Posterior cingulate gyrus (tissue), 11 donors: ENCODE measurements at regions not wholly inside any gene's neighbourhood (a gene's known extent, or its start where the extent isn't known, plus 50 kb on each side); places are given as distances from the start of the nearest gene placed in this dataset.

Experiments used
- DNase-seq, 10 donors: peaks; one replicate each; pipeline versions ENCODE4 v3.0.0 to v3.0.0-alpha.2; 2020 to 2021; ENCODE audit warnings: mixed read lengths in 3 of 10
- intact Hi-C: fragments of 100-400 bp; cut with DNase I; formaldehyde crosslinking; loops from one replicate; pipeline ENCODE4 v1.15.1; 2023

DNA sequence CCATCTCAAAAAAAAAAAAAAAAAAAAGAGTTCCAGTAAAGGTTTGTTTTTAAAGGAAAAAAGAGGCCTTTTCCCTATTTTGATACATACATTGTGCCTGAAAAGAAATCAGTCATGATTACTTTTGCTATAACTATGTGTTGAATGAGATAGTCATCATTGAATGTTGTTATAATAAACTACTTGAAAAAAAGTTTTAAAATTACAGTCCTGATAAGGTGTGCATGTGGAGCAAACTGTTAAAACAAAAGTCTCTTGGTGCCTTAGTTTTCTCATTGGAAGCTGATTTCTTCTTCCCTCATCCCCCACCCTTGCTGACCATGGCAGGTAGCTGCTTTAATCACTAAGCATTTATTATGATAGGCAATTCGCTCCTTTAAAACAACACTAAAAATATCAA lies 172.3 kb upstream of the TBCA start:
- intact Hi-C loops: no loop called here
- no peak for DNase-seq

DNA sequence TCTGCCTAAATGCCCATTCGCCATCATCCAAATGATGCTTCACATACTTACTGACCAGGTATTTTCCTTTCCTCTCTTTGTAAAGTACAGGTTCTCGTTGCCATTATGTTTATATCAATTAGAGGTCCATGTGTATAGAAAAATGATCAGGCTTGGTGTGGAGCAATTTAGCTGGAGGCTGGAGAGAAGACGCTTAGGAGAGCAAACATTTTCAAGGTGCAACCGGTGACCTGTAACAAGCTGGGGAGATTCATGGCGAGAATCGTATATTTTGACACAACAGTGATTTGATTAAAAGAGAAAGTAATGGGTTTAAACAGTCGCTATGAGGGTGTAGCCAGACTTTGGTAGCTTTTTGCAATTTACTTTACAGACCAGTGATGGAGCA lies 170.9 kb upstream of the TBCA start:
- intact Hi-C loops: no loop called here
- DNase-seq: no peak

GRCh38 chr5:77946381-77947040 lies 170.4 kb upstream of the TBCA start:
- intact Hi-C loops: no loop called here
- DNase-seq: no peak

DNA sequence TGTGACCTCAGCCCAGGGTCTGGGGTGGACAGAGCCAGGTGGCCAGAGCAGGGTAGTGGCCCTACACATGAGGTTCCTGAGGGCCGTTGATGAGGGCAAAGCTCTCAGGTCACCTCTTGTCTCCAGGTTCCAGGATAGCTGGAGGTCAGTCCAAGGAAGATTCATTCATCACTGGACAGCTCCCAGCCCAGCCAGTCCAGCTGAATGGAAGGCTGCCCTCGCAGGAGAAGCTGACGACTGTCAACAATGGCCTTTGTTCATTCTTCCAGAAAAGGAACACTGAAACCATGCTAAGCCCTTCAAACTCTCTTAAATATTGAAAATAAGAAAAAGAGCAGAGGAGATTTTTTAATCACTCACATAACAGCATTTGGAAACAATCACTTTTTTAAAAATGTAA lies 169.7 kb upstream of the TBCA start:
- intact Hi-C loops: no loop called here
- DNase-seq: peak in 8 of 10 donors; percentile 25 to 94 (median 60)

GRCh38 chr5:77944757-77945340 lies 168.7 kb upstream of the TBCA start:
- intact Hi-C loops: no loop called here
- DNase-seq: no peak

DNA sequence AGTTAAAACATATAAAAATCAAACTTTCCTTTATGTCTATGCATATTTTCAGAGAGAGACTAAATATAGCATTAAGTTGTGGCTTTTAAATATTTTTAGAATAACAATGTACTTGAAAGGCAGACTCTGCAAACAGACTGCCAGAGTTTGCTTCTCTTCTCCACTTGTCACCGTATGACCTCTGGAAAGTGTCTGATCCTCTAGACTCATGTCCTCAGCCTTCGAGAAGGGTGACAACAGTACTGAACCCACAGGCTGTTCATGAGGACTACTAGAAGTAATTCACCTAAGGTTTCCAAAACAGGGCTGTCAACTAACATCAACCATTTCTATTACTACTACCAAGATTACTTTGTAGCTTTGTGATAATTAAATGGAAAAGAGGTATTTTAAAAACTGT lies 167.7 kb upstream of the TBCA start:
- intact Hi-C loops: no loop called here

GRCh38 chr5:77942578-77943239 lies 166.6 kb upstream of the TBCA start:
- intact Hi-C loops: no loop called here
- DNase-seq: no peak

More for the DNA sequence above, 167.7 kb upstream of the TBCA start:
- no peak for DNase-seq

GRCh38 chr5:77937015-77937908 lies 161.1 kb upstream of the TBCA start:
- no peak for DNase-seq
- intact Hi-C loops: no loop called here

DNA sequence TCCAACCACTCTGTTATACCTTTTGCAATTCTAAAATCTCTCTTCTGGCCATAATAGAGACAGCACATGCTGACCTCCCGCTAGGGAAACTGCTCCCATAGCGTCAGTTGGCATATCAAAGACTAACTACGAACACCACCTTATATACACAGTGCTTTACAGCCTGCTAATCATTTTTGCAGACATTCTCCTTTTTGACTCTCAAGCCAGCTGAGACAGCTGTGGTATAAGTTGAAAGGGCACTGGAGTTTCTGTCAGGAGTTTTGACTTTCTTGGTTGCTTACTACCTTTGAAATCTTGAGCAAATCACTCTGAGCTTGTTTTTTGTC lies 160.2 kb upstream of the TBCA start:
- intact Hi-C loops: no loop called here
- DNase-seq: no peak

- no peak for DNase-seq
- intact Hi-C loops: no loop called here
Measured at GRCh38 chr5:77935506-77936364, 159.6 kb upstream of the TBCA start.

DNA sequence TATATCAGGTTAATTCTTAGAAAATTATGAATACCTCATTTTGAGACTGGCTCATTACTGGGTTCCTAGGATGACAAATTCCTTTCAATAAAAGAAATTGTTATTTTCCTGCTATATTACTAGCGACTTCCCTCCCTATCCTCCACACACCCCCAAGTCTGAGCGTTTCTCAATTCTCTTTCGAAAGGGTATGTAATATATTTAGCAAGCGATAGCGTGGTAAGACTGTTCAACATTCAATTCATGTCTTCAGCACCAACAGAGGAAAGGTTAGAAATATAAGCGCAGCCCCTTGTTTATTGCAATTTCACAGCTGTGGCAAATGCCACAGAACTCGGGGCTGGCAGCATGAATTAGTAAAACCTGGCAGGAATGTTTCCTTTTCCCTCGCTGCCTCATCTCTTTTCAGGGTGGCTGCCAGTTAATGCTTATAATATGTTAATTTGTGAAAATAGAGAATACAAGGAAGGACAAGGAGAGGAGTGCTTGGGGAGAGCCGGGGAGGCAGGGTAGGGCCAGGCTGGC lies 152.7 kb upstream of the TBCA start:
- intact Hi-C loops: no loop called here
- no peak for DNase-seq

DNA sequence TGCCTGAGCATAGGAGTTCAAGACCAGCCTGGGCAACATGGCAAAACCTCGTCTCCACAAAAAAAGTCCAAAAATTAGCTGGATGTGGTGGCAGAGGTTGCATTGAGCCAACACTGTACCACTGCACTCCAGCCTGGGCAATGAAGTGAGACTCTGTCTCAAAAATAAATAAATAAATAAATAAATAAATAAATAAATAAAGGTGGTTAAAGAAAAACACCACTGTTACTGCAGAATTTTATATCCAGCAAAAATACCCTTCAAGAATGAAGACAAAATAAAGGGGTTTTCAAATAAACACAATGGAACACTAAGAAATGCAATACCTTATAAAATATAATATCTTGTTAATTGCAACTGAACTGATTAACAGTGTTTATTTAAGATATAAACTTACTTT lies 150.2 kb upstream of the TBCA start:
- no peak for DNase-seq
- intact Hi-C loops: no loop called here

GRCh38 chr5:77925503-77925902 lies 149.4 kb upstream of the TBCA start:
- intact Hi-C loops: no loop called here
- no peak for DNase-seq

GRCh38 chr5:77924081-77924480 lies 147.9 kb upstream of the TBCA start:
- DNase-seq: no peak
- intact Hi-C loops: no loop called here

DNA sequence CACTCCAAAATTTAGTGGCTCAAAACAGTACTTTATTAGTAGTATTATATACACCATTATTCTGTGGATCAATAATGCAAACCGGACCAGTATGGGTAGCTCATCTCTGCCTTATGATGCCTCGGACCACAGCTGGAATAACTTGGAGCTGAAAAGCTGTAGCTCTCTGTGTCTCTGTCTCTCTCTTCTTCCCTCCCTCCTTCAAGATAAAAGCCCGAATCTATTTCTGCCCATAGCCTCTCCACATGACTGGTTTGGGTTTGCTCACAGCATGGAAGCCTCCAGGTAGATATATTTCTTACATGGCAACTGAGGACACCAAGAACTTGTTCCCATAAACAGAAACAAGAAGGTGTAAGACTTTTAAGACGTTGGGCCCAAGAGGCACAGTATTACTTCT lies 147.5 kb upstream of the TBCA start:
- DNase-seq: no peak
- intact Hi-C loops: no loop called here

GRCh38 chr5:77921094-77921768 lies 145.1 kb upstream of the TBCA start:
- DNase-seq: no peak
- intact Hi-C loops: no loop called here

- intact Hi-C loops: no loop called here
- DNase-seq: no peak
Measured at GRCh38 chr5:77920359-77921058, 144.4 kb upstream of the TBCA start.

DNA sequence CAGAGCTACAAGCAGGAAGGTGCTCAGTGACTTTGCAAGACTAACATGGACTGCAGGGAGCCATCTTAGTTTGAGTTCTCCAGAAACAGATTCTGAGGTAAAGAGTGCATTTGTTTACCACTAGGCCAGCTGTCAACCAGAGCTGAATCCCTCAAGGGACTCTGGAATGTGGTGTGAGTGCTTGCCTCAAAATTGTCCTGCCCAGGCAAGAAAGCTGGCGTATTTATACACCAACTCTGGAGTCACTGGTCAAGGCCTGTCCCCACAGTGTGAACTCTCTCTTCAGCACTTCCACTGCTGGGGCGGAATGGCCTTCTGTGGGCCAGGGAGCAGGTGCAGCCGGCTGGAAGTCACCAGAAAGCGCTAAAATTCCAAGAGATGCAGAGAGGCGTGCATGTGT lies 139.2 kb upstream of the TBCA start:
- intact Hi-C loops: no loop called here
- DNase-seq: no peak

DNA sequence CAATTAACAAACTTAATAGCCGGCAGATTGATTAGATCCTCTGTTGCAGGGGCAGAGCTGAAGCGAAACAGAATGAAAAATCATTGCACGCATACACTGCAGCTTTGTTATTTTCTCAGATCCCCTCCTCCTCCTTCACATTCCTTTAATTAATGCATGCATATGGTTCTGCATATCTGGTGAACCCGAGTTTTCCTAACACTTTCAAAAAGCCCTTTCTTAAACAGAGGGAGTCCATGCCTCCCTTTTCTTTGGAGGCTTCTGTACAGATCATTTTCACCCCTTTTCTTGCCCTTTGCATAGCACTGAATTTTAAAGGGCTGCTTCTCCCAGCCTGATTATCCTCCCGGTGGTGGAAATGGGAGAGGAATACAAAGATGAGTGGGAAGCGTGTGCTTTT lies 136.6 kb upstream of the TBCA start:
- DNase-seq: no peak
- intact Hi-C loops: no loop called here
